H1 (cell line): ENCODE measurements at regions not wholly inside any gene's neighbourhood (a gene's known extent, or its start where the extent isn't known, plus 50 kb on each side); places are given as distances from the start of the nearest gene placed in this dataset.

Experiments
- CTCF ChIA-PET: fragments of 300-600 bp; sonication (Branson Sonifier 250); formaldehyde crosslinking; loops from one replicate; lab custom pipeline; 2021; ENCODE audit not compliant: partially characterized antibody; lab: Charles Lee
- POLR2A ChIA-PET: fragments of 300-600 bp; sonication (Branson Sonifier 250); formaldehyde crosslinking; loops from one replicate; lab custom pipeline; 2021; ENCODE audit warnings: inconsistent platforms; ENCODE audit not compliant: partially characterized antibody; lab: Charles Lee
- DNase-seq, 2 experiments: peaks; one replicate each; pipeline versions ENCODE4 v3.0.0 to v3.0.0-alpha.2; 2010 to 2022; ENCODE audit warnings: low spot score in 2 of 2, low read depth in 1 of 2, mixed read lengths in 1 of 2
- FAIRE-seq: peaks from 2 replicates; lab custom pipeline; 2011; peaks lifted over from hg19 to GRCh38; lab: Jason Lieb, UNC
- H2AFZ ChIP-seq: 2 replicates; pipeline ENCODE4 v1.8.1; 2012; ENCODE audit warnings: low read length, inconsistent platforms
- H2AK5ac ChIP-seq: 2 replicates; pipeline ENCODE4 v1.6.1; 2013; ENCODE audit warnings: low read depth, low read length
- H2BK120ac ChIP-seq: replicated peaks from 2 replicates; pipeline ENCODE3; 2013; ENCODE audit warnings: low read depth, low read length, inconsistent platforms
- H2BK12ac ChIP-seq: 2 replicates; pipeline ENCODE4 v1.6.1; 2013; ENCODE audit warnings: low read depth, low read length
- H2BK15ac ChIP-seq: 2 replicates; pipeline ENCODE4 v1.6.1; 2013; ENCODE audit warnings: low read length
- H2BK20ac ChIP-seq: 2 replicates; pipeline ENCODE4 v1.6.1; 2013; ENCODE audit warnings: low read length
- H2BK5ac ChIP-seq: 2 replicates; pipeline ENCODE4 v1.6.1; 2013; ENCODE audit warnings: low read depth, low read length
- H3K14ac ChIP-seq: 2 replicates; pipeline ENCODE4 v1.6.1; 2013; ENCODE audit warnings: inconsistent platforms; ENCODE audit not compliant: insufficient read length
- H3K18ac ChIP-seq: 2 replicates; pipeline ENCODE4 v1.6.1; 2013; ENCODE audit warnings: low read length; ENCODE audit errors: extremely low read depth
- H3K23ac ChIP-seq: 2 replicates; pipeline ENCODE4 v1.6.1; 2013; ENCODE audit warnings: inconsistent platforms; ENCODE audit not compliant: insufficient read length
- H3K23me2 ChIP-seq: 2 replicates; pipeline ENCODE4 v1.6.1; 2013; ENCODE audit warnings: low read depth, low read length
- H3K27ac ChIP-seq: 2 replicates; pipeline ENCODE4 v1.6.1; 2011; ENCODE audit warnings: low read depth, low read length, inconsistent platforms
- H3K27me3 ChIP-seq, 4 experiments: replicated peaks in 1 of 4; 1 replicate in 1 of 4; 2 replicates in 3 of 4; pipeline versions ENCODE4 v1.6.1 to v1.8.1; 2011 to 2013; ENCODE audit warnings: low read length in 3 of 4, mild to moderate bottlenecking in 3 of 4, inconsistent platforms in 2 of 4, mixed read lengths in 2 of 4, moderate library complexity in 1 of 4; ENCODE audit not compliant: control insufficient read depth in 3 of 4, insufficient read depth in 3 of 4; ENCODE audit errors: extremely low read depth in 1 of 4
- H3K36me3 ChIP-seq, 4 experiments: 2 replicates each; pipeline versions ENCODE4 v1.6.1 to v1.8.1; 2011 to 2013; ENCODE audit warnings: mild to moderate bottlenecking in 4 of 4, low read length in 3 of 4, moderate library complexity in 2 of 4, control low read depth in 1 of 4, inconsistent platforms in 1 of 4; ENCODE audit not compliant: insufficient read depth in 4 of 4, control insufficient read depth in 2 of 4
- H3K4ac ChIP-seq: replicated peaks from 2 replicates; pipeline ENCODE3; 2013; ENCODE audit warnings: low read length, low read depth, mixed read lengths, inconsistent platforms; ENCODE audit not compliant: insufficient read length
- H3K4me1 ChIP-seq, 4 experiments: replicated peaks in 1 of 4; 1 replicate in 1 of 4; 2 replicates in 3 of 4; pipeline versions ENCODE4 v1.6.1 to v1.8.1; 2011 to 2013; ENCODE audit warnings: low read length in 3 of 4, inconsistent platforms in 2 of 4, mixed read lengths in 1 of 4; ENCODE audit not compliant: insufficient read depth in 4 of 4, control insufficient read depth in 3 of 4
- H3K4me2 ChIP-seq, 2 experiments: 2 replicates each; pipeline versions ENCODE4 v1.6.1 to v1.8.1; 2011 to 2013; ENCODE audit warnings: low read depth in 2 of 2, low read length in 2 of 2, control low read depth in 1 of 2, inconsistent platforms in 1 of 2, mild to moderate bottlenecking in 1 of 2; ENCODE audit not compliant: insufficient read depth in 1 of 2
- H3K4me3 ChIP-seq, 4 experiments: fragments of 200-600, 300-600 bp in 1 of 4; sonication (generic), shearing (Covaris generic), sonication (Bioruptor Twin) in 1 of 4; 2 replicates each; pipeline versions ENCODE4 v1.5.1 to v1.8.1; 2011 to 2016; ENCODE audit warnings: low read length in 4 of 4, low read depth in 3 of 4, control low read depth in 2 of 4, inconsistent platforms in 2 of 4, mild to moderate bottlenecking in 2 of 4, mixed read lengths in 1 of 4, moderate library complexity in 1 of 4; ENCODE audit not compliant: insufficient read depth in 2 of 4; ENCODE audit errors: extremely low read depth in 1 of 4
- H3K56ac ChIP-seq: replicated peaks from 2 replicates; pipeline ENCODE3; 2013; ENCODE audit warnings: low read depth, mild to moderate bottlenecking, mixed read lengths, low read length, inconsistent platforms; ENCODE audit not compliant: insufficient read length
- H3K79me1 ChIP-seq: 2 replicates; pipeline ENCODE4 v1.6.1; 2013; ENCODE audit warnings: low read depth, low read length, control low read depth
- H3K79me2 ChIP-seq, 2 experiments: 2 replicates each; pipeline versions ENCODE4 v1.6.1 to v1.8.1; 2012 to 2013; ENCODE audit warnings: low read length in 2 of 2, mild to moderate bottlenecking in 2 of 2, inconsistent platforms in 1 of 2; ENCODE audit not compliant: insufficient read depth in 2 of 2, control insufficient read depth in 1 of 2
- H3K9ac ChIP-seq, 4 experiments: replicated peaks in 1 of 4; 1 replicate in 1 of 4; 2 replicates in 3 of 4; pipeline versions ENCODE4 v1.6.1 to v1.8.1; 2011 to 2013; ENCODE audit warnings: low read depth in 3 of 4, low read length in 3 of 4, control low read depth in 2 of 4, mild to moderate bottlenecking in 2 of 4, moderate library complexity in 2 of 4, inconsistent platforms in 1 of 4; ENCODE audit errors: extremely low read depth in 1 of 4
- H3K9me3 ChIP-seq, 2 experiments: 2 replicates each; pipeline versions ENCODE4 v1.6.1 to v1.8.1; 2012 to 2013; ENCODE audit warnings: mild to moderate bottlenecking in 2 of 2, moderate library complexity in 2 of 2, control low read depth in 1 of 2, inconsistent platforms in 1 of 2, low read depth in 1 of 2, low read length in 1 of 2, mixed read lengths in 1 of 2; ENCODE audit not compliant: insufficient read depth in 2 of 2
- H4K20me1 ChIP-seq, 2 experiments: replicated peaks in 1 of 2; 2 replicates each; pipeline versions ENCODE3 to v1.8.1; 2011 to 2013; ENCODE audit warnings: inconsistent platforms in 2 of 2, low read length in 2 of 2, mild to moderate bottlenecking in 1 of 2; ENCODE audit not compliant: insufficient read depth in 2 of 2, control insufficient read depth in 1 of 2
- H4K5ac ChIP-seq: 2 replicates; pipeline ENCODE4 v1.6.1; 2013; ENCODE audit warnings: low read length, low read depth, mixed read lengths, inconsistent platforms; ENCODE audit not compliant: insufficient read length
- H4K8ac ChIP-seq: 2 replicates; pipeline ENCODE4 v1.8.0; 2013; ENCODE audit warnings: mild to moderate bottlenecking, moderate library complexity, low read length, inconsistent platforms; ENCODE audit not compliant: insufficient read depth; ENCODE audit errors: extremely low read depth
- H4K91ac ChIP-seq: replicated peaks from 2 replicates; pipeline ENCODE3; 2013; ENCODE audit warnings: low read length, mixed read lengths, inconsistent platforms; ENCODE audit not compliant: insufficient read length
- CHD2 ChIP-seq: IDR thresholded peaks from 2 replicates; pipeline ENCODE4 v1.6.1; 2012; ENCODE audit warnings: low read length, improper control_type of control experiment
- CTCF ChIP-seq, 3 experiments: IDR thresholded peaks; 1 replicate in 2 of 3; 2 replicates in 1 of 3; pipeline versions ENCODE4 v1.5.1 to v1.6.1; 2011; ENCODE audit warnings: low read length in 3 of 3, mild to moderate bottlenecking in 3 of 3, inconsistent platforms in 2 of 3, low read depth in 1 of 3, moderate library complexity in 1 of 3; ENCODE audit not compliant: insufficient read depth in 1 of 3; ENCODE audit errors: control extremely low read depth in 1 of 3
- GABPA ChIP-seq: IDR thresholded peaks from 2 replicates; pipeline ENCODE4 v1.6.1; 2011; ENCODE audit warnings: mild to moderate bottlenecking, low read length, moderate library complexity, borderline replicate concordance; ENCODE audit not compliant: insufficient read depth
- MAFK ChIP-seq: IDR thresholded peaks from 2 replicates; pipeline ENCODE4 v1.6.1; 2012; ENCODE audit warnings: low read depth, mild to moderate bottlenecking, improper control_type of control experiment, low read length
- SAP30 ChIP-seq: fragments of 300-600 bp; sonication (generic); IDR thresholded peaks from 2 replicates; pipeline ENCODE4 v1.7.1; 2012; ENCODE audit warnings: low read length, moderate library complexity, mild to moderate bottlenecking, inconsistent platforms; ENCODE audit not compliant: insufficient read depth, insufficient replicate concordance
- TAF1 ChIP-seq: IDR thresholded peaks from 2 replicates; pipeline ENCODE4 v1.6.1; 2011; ENCODE audit warnings: mild to moderate bottlenecking, low read depth, low read length
- WGBS, 2 experiments: shearing (Covaris generic) in 1 of 2; methylation state at CpG; one replicate each; pipeline versions ENCODE4 v1.1.6 to v1.1.7; 2013 to 2015; ENCODE audit warnings: low lambda C conversion rate in 2 of 2, mixed read lengths in 2 of 2, inconsistent platforms in 1 of 2, low coverage in 1 of 2, missing lambda C conversion rate in 1 of 2; ENCODE audit not compliant: insufficient replicate concordance in 2 of 2, insufficient coverage in 1 of 2, insufficient read length in 1 of 2; ENCODE audit errors: extremely low coverage in 1 of 2, missing lambda C conversion rate in 1 of 2; 5-methylcytosine and 5-hydroxymethylcytosine counted together

- no peaks in the 10 kb centered on the region for H3K79me2 ChIP-seq
- H3K9me3 ChIP-seq, result no peaks in the 10 kb centered on the region
- no peak overlapping the region for H3K14ac ChIP-seq
- H3K23me2 ChIP-seq, result no peaks in the 10 kb centered on the region
- no peak overlapping the region for H3K27ac ChIP-seq
- no peak overlapping the region for H2BK5ac ChIP-seq
- no peaks in the 10 kb centered on the region for H4K20me1 ChIP-seq
- no peaks in the 10 kb centered on the region for H3K79me1 ChIP-seq
- no peak overlapping the region for H3K56ac ChIP-seq
- H3K4me1 ChIP-seq, result no peaks in the 10 kb centered on the region
- no peak overlapping the region for H4K5ac ChIP-seq
- no peak overlapping the region for H2BK120ac ChIP-seq
- H3K27me3 ChIP-seq, result no peaks in the 10 kb centered on the region
- H2AFZ ChIP-seq, result no peak overlapping the region
- H4K91ac ChIP-seq, result no peak overlapping the region
- no peak overlapping the region for H3K4ac ChIP-seq
- H3K4me3 ChIP-seq, result no peak overlapping the region
- DNase-seq (no peak), FAIRE-seq (no peak)
- ChIA-PET POLR2A (interaction anchor here (1.5 kb wide), 1 partner anchor 13 kb away, joined by 3 read pairs; no protein-coding TSS in a partner anchor), CTCF (no interaction called here)
- H3K23ac ChIP-seq, result no peak overlapping the region
- H3K4me2 ChIP-seq, result no peak overlapping the region
- no peak overlapping the region for H2AK5ac ChIP-seq
- no peak overlapping the region for H2BK20ac ChIP-seq
- H3K36me3 ChIP-seq, result no peaks in the 10 kb centered on the region
- WGBS, 2 experiments, result 98% methylated on average over 2 of the region's 2 CpGs; no CpG with 5 or more reads in 1 of the 2 experiments
- no peak overlapping the region for H3K9ac ChIP-seq
- H2BK12ac ChIP-seq, result no peak overlapping the region
- H2BK15ac ChIP-seq, result no peak overlapping the region
- H4K8ac ChIP-seq, result no peak overlapping the region
- no peak overlapping the region for H3K18ac ChIP-seq
- TF ChIP-seq SAP30 (no peak), CTCF (IDR thresholded peaks at IDR 0.05; ENCODE audit: control extremely low read depth in 1 of 3, insufficient read depth in 1 of 3, low read depth in 1 of 3, low read length in 3 of 3) (no peak), CHD2 (no peak), GABPA (no peak), TAF1 (no peak), MAFK (no peak)
These were observed 82.0 kb upstream of the ATP1A1 start for GRCh38 chr1:116291024-116291423.
